SK-N-SH treated with all-trans-retinoic acid at 6 μM for 48 hours (cell line): ENCODE measurements at regions not wholly inside any gene's neighbourhood (a gene's known extent, or its start where the extent isn't known, plus 50 kb on each side); places are given as distances from the start of the nearest gene placed in this dataset.

Source experiments
- ATAC-seq: fragments of 200-7000 bp; cut with Tn5 transposase; 3 replicates; pipeline ENCODE4 v1.9.1; 2020; ENCODE audit warnings: mild to moderate bottlenecking, moderate library complexity
- ARNTL ChIP-seq: fragments of 450-650 bp; formaldehyde crosslinking; IDR thresholded peaks from 2 replicates; pipeline ENCODE4 v1.5.0; 2020; ENCODE audit warnings: low read depth, mild to moderate bottlenecking, moderate library complexity, borderline replicate concordance
- BACH2 ChIP-seq: fragments of 250-450 bp; sonication (Bioruptor Pico); IDR thresholded peaks from 2 replicates; pipeline ENCODE4 v1.9.0; 2021; ENCODE audit warnings: mild to moderate bottlenecking, borderline replicate concordance
- CSDC2 ChIP-seq: fragments of 250-450 bp; sonication (Bioruptor Pico); IDR thresholded peaks from 2 replicates; pipeline ENCODE4 v1.5.0; 2020; ENCODE audit warnings: mild to moderate bottlenecking, moderate library complexity
- ESRRG ChIP-seq: fragments of 250-450 bp; sonication (Bioruptor Pico); IDR thresholded peaks from 2 replicates; pipeline ENCODE4 v1.6.1; 2021; ENCODE audit warnings: mild to moderate bottlenecking
- ISL1 ChIP-seq: fragments of 250-450 bp; sonication (Bioruptor Pico); IDR thresholded peaks from 2 replicates; pipeline ENCODE4 v2.1.2; 2022; ENCODE audit warnings: mild to moderate bottlenecking, moderate library complexity
- OSR1 ChIP-seq: fragments of 250-450 bp; sonication (Bioruptor Pico); IDR thresholded peaks from 2 replicates; pipeline ENCODE4 v1.8.0; 2022; ENCODE audit warnings: moderate library complexity, mild to moderate bottlenecking, inconsistent platforms
- PPARA ChIP-seq: fragments of 250-450 bp; sonication (Bioruptor Pico); IDR thresholded peaks from 2 replicates; pipeline ENCODE4 v1.5.0; 2020; ENCODE audit warnings: mild to moderate bottlenecking, borderline replicate concordance
- RARB ChIP-seq: fragments of 250-450 bp; sonication (Bioruptor Pico); IDR thresholded peaks from 2 replicates; pipeline ENCODE4 v1.8.0; 2021; ENCODE audit warnings: mild to moderate bottlenecking, moderate library complexity
- SNAI2 ChIP-seq: fragments of 250-450 bp; sonication (Bioruptor Pico); IDR thresholded peaks from 2 replicates; pipeline ENCODE4 v1.5.0; 2020; ENCODE audit warnings: mild to moderate bottlenecking, moderate library complexity
- TCF4 ChIP-seq: fragments of 250-450 bp; sonication (Bioruptor Pico); IDR thresholded peaks from 2 replicates; pipeline ENCODE4 v1.8.0; 2021; ENCODE audit warnings: mild to moderate bottlenecking, moderate library complexity, borderline replicate concordance
- TOX ChIP-seq: fragments of 250-450 bp; sonication (Bioruptor Pico); IDR thresholded peaks from 2 replicates; pipeline ENCODE4 v1.8.0; 2021; ENCODE audit warnings: mild to moderate bottlenecking, moderate library complexity, borderline replicate concordance
- ZC3H10 ChIP-seq: fragments of 250-450 bp; sonication (Bioruptor Pico); IDR thresholded peaks from 2 replicates; pipeline ENCODE4 v1.5.1; 2021; ENCODE audit warnings: mild to moderate bottlenecking, moderate library complexity
- ZFP3 ChIP-seq: fragments of 250-450 bp; sonication (Bioruptor Pico); IDR thresholded peaks from 2 replicates; pipeline ENCODE4 v1.5.0; 2020; ENCODE audit warnings: mild to moderate bottlenecking, moderate library complexity
- ZFP30 ChIP-seq: fragments of 450-650 bp; formaldehyde crosslinking; IDR thresholded peaks from 2 replicates; pipeline ENCODE4 v1.5.0; 2022; ENCODE audit warnings: mild to moderate bottlenecking, moderate library complexity
- ZNF565 ChIP-seq: fragments of 450-650 bp; formaldehyde crosslinking; conservative IDR thresholded peaks from 2 replicates; pipeline ENCODE4 v1.5.0; 2020; ENCODE audit warnings: low read depth, mild to moderate bottlenecking, moderate library complexity
- ZNF70 ChIP-seq: fragments of 450-650 bp; formaldehyde crosslinking; IDR thresholded peaks from 2 replicates; pipeline ENCODE4 v1.5.0; 2020; ENCODE audit warnings: mild to moderate bottlenecking, moderate library complexity
- ZNF8 ChIP-seq: fragments of 450-650 bp; formaldehyde crosslinking; IDR thresholded peaks from 2 replicates; pipeline ENCODE4 v1.5.0; 2020; ENCODE audit warnings: mild to moderate bottlenecking, moderate library complexity
- TF ChIP-seq, protein P1 (sequence below): fragments of 250-450 bp; sonication (Bioruptor Pico); IDR thresholded peaks from 2 replicates; pipeline ENCODE4 v1.5.1; 2021; ENCODE audit warnings: mild to moderate bottlenecking, moderate library complexity
- TF ChIP-seq, protein P2 (sequence below): fragments of 250-450 bp; sonication (Bioruptor Pico); IDR thresholded peaks from 2 replicates; pipeline ENCODE4 v1.8.0; 2021; ENCODE audit warnings: low read depth, mild to moderate bottlenecking, moderate library complexity, borderline replicate concordance
- TF ChIP-seq, protein P3 (sequence below): fragments of 250-450 bp; sonication (Bioruptor Pico); IDR thresholded peaks from 2 replicates; pipeline ENCODE4 v1.5.0; 2020; ENCODE audit warnings: mild to moderate bottlenecking, moderate library complexity
- TF ChIP-seq, protein P4 (sequence below): fragments of 250-450 bp; sonication (Bioruptor Pico); IDR thresholded peaks from 2 replicates; pipeline ENCODE4 v1.5.1; 2020; ENCODE audit warnings: low read depth, mild to moderate bottlenecking, moderate library complexity

DNA sequence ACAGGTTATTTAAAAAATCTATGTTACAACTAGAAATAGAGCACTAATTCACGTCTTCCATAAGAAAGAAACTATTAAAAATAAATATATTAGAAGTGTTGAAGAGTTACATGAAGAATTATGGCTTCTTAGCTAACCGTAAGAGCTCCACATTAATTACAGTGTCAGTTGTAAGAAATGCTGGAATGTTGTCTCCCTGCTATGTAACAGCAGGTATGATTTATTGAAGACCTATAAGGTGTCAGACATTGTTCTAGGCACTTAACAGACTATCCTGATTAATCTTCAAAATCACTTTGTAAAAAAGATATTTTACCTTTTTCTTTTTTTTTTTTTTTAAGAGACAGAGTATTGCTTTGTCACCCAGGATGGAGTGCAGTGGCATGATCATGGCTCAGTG, 75.8 kb upstream of the NEBL start:
- TF ChIP-seq OSR1 (CRISPR knock-in tag) (no peak), TOX (CRISPR knock-in tag) (no peak), ZFP3 (no peak), ZNF70 (CRISPR knock-in tag) (no peak), ISL1 (CRISPR knock-in tag) (no peak), ZC3H10 (CRISPR knock-in tag) (no peak), ZFP30 (CRISPR knock-in tag) (no peak), ARNTL (CRISPR knock-in tag) (no peak), CSDC2 (CRISPR knock-in tag) (no peak), ESRRG (no peak), ZNF565 (CRISPR knock-in tag) (no peak), SNAI2 (CRISPR knock-in tag) (no peak), BACH2 (CRISPR knock-in tag) (no peak), ZNF8 (no peak), PPARA (CRISPR knock-in tag) (no peak), TCF4 (CRISPR knock-in tag) (no peak)
- TF ChIP-seq, protein P1, sequence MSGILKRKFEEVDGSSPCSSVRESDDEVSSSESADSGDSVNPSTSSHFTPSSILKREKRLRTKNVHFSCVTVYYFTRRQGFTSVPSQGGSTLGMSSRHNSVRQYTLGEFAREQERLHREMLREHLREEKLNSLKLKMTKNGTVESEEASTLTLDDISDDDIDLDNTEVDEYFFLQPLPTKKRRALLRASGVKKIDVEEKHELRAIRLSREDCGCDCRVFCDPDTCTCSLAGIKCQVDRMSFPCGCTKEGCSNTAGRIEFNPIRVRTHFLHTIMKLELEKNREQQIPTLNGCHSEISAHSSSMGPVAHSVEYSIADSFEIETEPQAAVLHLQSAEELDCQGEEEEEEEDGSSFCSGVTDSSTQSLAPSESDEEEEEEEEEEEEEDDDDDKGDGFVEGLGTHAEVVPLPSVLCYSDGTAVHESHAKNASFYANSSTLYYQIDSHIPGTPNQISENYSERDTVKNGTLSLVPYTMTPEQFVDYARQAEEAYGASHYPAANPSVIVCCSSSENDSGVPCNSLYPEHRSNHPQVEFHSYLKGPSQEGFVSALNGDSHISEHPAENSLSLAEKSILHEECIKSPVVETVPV (CRISPR knock-in tag), result no peak
- TF ChIP-seq, protein P2, sequence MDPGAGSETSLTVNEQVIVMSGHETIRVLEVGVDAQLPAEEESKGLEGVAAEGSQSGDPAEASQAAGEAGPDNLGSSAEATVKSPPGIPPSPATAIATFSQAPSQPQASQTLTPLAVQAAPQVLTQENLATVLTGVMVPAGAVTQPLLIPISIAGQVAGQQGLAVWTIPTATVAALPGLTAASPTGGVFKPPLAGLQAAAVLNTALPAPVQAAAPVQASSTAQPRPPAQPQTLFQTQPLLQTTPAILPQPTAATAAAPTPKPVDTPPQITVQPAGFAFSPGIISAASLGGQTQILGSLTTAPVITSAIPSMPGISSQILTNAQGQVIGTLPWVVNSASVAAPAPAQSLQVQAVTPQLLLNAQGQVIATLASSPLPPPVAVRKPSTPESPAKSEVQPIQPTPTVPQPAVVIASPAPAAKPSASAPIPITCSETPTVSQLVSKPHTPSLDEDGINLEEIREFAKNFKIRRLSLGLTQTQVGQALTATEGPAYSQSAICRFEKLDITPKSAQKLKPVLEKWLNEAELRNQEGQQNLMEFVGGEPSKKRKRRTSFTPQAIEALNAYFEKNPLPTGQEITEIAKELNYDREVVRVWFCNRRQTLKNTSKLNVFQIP (CRISPR knock-in tag), result no peak
- TF ChIP-seq, protein P3, sequence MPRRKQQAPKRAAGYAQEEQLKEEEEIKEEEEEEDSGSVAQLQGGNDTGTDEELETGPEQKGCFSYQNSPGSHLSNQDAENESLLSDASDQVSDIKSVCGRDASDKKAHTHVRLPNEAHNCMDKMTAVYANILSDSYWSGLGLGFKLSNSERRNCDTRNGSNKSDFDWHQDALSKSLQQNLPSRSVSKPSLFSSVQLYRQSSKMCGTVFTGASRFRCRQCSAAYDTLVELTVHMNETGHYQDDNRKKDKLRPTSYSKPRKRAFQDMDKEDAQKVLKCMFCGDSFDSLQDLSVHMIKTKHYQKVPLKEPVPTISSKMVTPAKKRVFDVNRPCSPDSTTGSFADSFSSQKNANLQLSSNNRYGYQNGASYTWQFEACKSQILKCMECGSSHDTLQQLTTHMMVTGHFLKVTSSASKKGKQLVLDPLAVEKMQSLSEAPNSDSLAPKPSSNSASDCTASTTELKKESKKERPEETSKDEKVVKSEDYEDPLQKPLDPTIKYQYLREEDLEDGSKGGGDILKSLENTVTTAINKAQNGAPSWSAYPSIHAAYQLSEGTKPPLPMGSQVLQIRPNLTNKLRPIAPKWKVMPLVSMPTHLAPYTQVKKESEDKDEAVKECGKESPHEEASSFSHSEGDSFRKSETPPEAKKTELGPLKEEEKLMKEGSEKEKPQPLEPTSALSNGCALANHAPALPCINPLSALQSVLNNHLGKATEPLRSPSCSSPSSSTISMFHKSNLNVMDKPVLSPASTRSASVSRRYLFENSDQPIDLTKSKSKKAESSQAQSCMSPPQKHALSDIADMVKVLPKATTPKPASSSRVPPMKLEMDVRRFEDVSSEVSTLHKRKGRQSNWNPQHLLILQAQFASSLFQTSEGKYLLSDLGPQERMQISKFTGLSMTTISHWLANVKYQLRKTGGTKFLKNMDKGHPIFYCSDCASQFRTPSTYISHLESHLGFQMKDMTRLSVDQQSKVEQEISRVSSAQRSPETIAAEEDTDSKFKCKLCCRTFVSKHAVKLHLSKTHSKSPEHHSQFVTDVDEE, result no peak
- TF ChIP-seq, all 23 proteins: peak for 0
- no peak for ATAC-seq

DNA sequence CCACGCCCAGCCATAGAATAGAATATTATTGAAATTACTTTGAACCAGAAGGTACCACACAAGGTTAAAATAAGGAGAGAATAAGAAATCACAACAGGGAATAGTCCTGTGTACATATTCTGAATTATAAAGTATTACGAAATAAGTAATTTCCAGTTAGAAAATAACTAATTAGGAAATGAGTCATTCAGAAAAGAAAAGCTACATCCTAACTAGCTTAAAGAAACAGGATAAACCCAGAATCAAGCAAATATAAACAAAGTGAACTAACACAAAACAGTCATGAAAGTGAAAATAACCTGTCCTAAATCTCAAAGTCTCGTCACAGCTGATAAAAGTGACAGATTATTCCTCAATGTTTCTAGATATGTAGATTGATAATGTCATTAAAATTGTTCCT, 74.8 kb upstream of the NEBL start:
- ATAC-seq, result no peak
- TF ChIP-seq TCF4 (CRISPR knock-in tag) (no peak), TOX (CRISPR knock-in tag) (no peak), ISL1 (CRISPR knock-in tag) (no peak), ZC3H10 (CRISPR knock-in tag) (no peak), ZNF565 (CRISPR knock-in tag) (no peak), CSDC2 (CRISPR knock-in tag) (no peak), SNAI2 (CRISPR knock-in tag) (no peak), ESRRG (no peak), PPARA (CRISPR knock-in tag) (no peak), ZFP3 (no peak), ARNTL (CRISPR knock-in tag) (no peak), RARB (CRISPR knock-in tag) (no peak)
- TF ChIP-seq, protein P3, result no peak
- TF ChIP-seq, protein P4, sequence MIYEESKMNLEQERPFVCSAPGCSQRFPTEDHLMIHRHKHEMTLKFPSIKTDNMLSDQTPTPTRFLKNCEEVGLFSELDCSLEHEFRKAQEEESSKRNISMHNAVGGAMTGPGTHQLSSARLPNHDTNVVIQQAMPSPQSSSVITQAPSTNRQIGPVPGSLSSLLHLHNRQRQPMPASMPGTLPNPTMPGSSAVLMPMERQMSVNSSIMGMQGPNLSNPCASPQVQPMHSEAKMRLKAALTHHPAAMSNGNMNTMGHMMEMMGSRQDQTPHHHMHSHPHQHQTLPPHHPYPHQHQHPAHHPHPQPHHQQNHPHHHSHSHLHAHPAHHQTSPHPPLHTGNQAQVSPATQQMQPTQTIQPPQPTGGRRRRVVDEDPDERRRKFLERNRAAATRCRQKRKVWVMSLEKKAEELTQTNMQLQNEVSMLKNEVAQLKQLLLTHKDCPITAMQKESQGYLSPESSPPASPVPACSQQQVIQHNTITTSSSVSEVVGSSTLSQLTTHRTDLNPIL (CRISPR knock-in tag), result no peak
- TF ChIP-seq, protein P1 (CRISPR knock-in tag), result no peak
- TF ChIP-seq, protein P2 (CRISPR knock-in tag), result no peak
